ENCODE measurements at regions not wholly inside any gene's neighbourhood (a gene's known extent, or its start where the extent isn't known, plus 50 kb on each side); places are given as distances from the start of the nearest gene placed in this dataset.
"Not testable (repeated sequence)": the region's sequence is repeated elsewhere in the genome, so short reads cannot be mapped to it uniquely, and the experiment has no call there.

DNA sequence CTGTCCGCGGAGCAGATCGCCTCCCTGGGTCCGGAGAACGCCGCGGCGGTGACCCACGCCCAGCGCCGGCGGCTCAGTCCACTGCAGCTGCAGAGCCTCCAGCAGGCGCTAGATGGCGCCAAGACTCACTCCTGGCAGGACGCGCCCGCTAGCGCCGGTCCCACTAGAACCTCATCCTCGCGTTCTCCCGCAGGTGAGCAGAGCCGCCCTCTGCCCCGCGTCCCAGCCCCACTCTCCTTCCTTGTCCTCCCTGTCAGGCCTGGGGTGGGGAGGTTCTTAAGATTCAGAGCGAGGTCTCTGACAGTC is 62.5 kb downstream of the NPIPB5 start:
- not testable (repeated sequence) for TF ChIP-seq MEF2A (IDR thresholded peaks at IDR 0.05; ENCODE audit: control insufficient read depth, low read depth, low read length); SIN3A (IDR thresholded peaks at IDR 0.05; ENCODE audit: borderline replicate concordance in 2 of 2, control insufficient read depth in 1 of 2, low read depth in 2 of 2, low read length in 2 of 2); ZNF134 (CRISPR knock-in tag; conservative IDR thresholded peaks at IDR 0.05); TCFL5 (CRISPR knock-in tag; conservative IDR thresholded peaks at IDR 0.05); TEAD4 (IDR thresholded peaks at IDR 0.05; ENCODE audit: low read length); TEAD4 (CRISPR knock-in tag; IDR thresholded peaks at IDR 0.05; ENCODE audit: borderline replicate concordance); ZBTB49 (CRISPR knock-in tag; IDR thresholded peaks at IDR 0.05; ENCODE audit: borderline replicate concordance); SMC3 (conservative IDR thresholded peaks at IDR 0.05; ENCODE audit: insufficient read depth, low read depth, low read length); ZNF239 (CRISPR knock-in tag; IDR thresholded peaks at IDR 0.05); ZNF212 (CRISPR knock-in tag; IDR thresholded peaks at IDR 0.05); ZNF384 (IDR thresholded peaks at IDR 0.05; ENCODE audit: low read depth, low read length); POLR2A (conservative IDR thresholded peaks at IDR 0.05); CHD1 (IDR thresholded peaks at IDR 0.05; ENCODE audit: low read length); HDAC8 (tag; IDR thresholded peaks at IDR 0.05)
- TF ChIP-seq, protein P1, sequence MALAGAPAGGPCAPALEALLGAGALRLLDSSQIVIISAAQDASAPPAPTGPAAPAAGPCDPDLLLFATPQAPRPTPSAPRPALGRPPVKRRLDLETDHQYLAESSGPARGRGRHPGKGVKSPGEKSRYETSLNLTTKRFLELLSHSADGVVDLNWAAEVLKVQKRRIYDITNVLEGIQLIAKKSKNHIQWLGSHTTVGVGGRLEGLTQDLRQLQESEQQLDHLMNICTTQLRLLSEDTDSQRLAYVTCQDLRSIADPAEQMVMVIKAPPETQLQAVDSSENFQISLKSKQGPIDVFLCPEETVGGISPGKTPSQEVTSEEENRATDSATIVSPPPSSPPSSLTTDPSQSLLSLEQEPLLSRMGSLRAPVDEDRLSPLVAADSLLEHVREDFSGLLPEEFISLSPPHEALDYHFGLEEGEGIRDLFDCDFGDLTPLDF (CRISPR knock-in tag; IDR thresholded peaks at IDR 0.05): not testable (repeated sequence)

All from K562 (cell line).